Fibroblast of the conjunctiva (primary cell): ENCODE measurements at regions not wholly inside any gene's neighbourhood (a gene's known extent, or its start where the extent isn't known, plus 50 kb on each side); places are given as distances from the start of the nearest gene placed in this dataset.
A peak's percentile ranks its signal among the peaks of the same experiment; 100 is the strongest.
"Not testable (repeated sequence)": the region's sequence is repeated elsewhere in the genome, so short reads cannot be mapped to it uniquely, and the experiment has no call there.

Source experiments
- DNase-seq: peaks from one replicate; pipeline ENCODE4 v3.0.0-alpha.2; 2010; ENCODE audit warnings: low read depth

DNA sequence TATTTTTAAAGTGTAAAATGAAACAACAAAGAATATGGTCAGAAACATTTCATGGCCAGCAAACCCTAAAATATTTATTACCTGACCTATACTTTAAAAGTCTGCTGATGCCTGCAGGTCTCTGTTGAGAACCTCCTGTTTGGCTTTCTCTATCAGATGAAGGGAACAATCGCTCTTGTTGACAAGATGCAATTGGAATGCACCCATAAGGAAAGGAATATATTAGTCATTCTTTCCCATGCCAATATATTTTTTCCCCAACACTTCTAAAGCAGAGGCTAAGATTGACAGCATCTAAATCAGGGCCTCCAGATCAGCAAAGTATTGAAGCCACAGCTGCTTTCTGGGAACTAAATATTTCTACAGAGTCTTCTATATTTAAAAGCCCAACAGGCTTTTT is 897.8 kb downstream of the EPHA7 start:
- DNase-seq, result no peak

GRCh38 chr6:92510137-92510536 is 909.2 kb downstream of the EPHA7 start:
- DNase-seq, result no peak

- no peak for DNase-seq
Measured at GRCh38 chr6:92507552-92507951, 911.8 kb downstream of the EPHA7 start.

DNA sequence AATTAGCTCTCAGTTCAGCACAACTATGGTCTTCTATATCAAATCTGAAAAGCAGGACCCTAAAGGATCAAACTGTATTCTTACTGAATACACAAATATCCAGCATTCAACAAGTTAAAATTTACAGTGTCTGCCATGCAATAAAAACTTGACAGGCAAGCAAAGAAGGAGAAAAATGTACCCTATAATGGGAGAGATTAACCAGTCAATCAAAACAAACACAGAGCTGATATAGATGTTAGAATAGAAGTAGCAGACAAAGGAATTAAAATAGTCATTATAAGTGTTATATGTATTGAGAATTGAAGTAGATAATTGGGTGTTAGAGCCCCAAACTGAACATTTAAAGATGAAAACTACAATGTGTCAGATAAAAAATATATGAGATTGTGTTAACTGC is 914.9 kb downstream of the EPHA7 start:
- no peak for DNase-seq

DNA sequence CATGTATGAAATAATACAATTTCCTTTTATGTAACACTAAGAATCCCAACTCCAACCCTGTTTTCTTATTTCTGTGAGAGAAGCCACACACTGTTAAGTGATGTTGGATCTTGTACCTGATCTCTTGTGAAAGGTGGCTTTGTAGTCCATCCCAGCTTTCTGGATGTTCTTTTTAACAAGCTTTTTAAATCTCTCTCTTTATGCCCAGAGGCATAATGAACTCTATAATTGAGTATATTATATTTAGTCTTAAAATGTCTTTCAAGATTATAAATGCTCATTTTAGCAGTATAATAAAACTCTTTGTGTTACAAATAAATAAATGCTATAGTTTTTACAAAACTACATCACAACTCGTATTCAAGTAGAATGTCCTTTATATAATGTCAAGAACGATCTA is 922.1 kb downstream of the EPHA7 start:
- no peak for DNase-seq

DNA sequence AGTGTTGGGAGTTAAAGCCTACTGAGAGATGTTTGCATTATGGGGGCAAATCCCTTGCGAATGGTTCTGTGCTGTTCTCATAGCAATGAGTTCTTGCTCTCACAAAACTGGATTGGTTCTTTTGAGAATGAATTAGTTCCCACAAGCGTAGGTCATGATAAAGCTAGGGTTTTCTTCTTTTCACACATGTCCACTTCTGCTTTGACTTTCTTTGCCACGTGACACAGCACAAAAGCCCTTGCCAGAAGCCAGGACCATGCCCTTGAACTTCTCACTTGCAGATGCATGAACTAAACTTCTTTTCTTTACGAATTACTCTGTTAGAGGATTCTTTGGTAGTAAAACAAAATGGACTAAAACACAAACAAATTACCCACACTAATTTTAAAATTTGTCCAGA is 922.8 kb downstream of the EPHA7 start:
- DNase-seq, result no peak

GRCh38 chr6:92495242-92495641 is 924.1 kb downstream of the EPHA7 start:
- DNase-seq, result peak; percentile 4

DNA sequence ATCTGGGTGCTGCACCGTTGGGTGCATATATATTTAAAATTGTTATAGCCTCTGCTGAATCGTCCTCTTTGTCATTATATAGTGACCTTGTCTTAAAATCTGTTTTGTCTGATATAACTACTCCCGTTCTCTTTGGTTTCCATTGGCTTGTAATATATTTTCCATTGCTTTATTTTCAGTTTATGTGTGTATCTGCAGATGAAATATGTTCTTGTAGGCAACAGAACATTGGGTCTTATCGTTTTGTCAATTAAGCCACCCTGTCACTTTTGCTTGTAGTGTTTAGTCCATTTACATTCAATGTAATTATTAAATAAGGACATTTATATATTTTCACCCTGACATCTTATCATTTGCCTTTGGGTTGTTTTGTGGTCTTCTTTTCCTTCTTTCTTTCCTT is 933.9 kb downstream of the EPHA7 start:
- no peak for DNase-seq

DNA sequence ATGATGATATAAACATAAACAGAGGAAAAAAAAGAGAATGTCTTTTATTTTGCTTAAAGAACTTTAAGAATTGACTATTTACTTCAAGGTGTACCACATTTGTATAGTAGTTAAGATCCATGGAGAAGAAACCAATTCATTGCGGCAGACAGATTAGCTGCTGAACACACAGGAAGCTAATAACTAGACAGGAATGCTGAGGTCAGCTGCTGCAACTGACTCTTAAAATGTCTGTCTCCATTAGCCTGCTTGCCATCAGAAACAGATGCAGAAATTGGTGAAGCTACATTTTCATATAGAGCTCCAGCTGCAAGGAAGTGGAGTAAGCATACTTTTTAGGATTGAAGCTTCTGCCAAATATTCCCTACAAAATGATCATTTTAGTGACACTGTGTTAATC is 939.5 kb downstream of the EPHA7 start:
- no peak for DNase-seq

GRCh38 chr6:92473056-92473455 is 946.3 kb downstream of the EPHA7 start:
- DNase-seq, result no peak

GRCh38 chr6:92469186-92469828 is 950.1 kb downstream of the EPHA7 start:
- DNase-seq, result no peak

GRCh38 chr6:92468066-92468465 is 951.3 kb downstream of the EPHA7 start:
- DNase-seq, result no peak

GRCh38 chr6:92460133-92460532 is 959.2 kb downstream of the EPHA7 start:
- no peak for DNase-seq

DNA sequence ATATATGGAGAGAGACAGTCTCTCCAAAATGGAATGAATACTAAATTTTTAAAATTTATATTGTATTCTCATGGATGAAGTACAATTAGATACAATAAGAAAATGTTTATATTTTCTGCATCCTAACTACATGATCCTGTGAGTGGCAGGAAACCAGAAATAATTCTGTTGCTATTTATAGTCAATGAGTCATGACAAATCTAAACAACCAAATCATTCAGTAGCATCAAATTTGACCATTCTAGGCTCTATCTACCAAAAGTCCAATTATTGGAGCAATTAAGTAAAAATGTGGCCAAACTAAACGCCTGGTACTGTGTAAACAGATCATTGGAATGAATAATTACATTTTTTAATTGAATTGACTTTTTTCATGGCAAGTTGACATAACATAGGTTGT is 959.8 kb downstream of the EPHA7 start:
- no peak for DNase-seq

DNA sequence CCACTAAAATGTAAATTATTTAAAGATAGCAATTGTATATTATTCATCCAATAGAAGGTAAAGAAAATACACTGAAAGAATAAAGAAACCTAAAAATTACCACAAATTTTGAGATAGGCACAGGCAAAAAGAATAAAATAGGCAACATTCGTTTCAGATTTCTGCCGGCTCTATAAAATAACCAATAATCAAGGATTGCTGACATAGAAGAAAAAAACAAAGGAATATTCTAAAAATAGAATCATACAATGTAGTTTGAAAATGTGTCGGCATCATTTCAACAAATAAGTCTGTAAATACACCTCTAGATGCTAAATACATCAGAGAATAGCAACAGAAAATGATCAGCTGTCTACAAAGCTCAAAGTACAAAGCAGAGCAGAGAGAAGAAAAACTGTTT is 973.3 kb downstream of the EPHA7 start:
- no peak for DNase-seq

DNA sequence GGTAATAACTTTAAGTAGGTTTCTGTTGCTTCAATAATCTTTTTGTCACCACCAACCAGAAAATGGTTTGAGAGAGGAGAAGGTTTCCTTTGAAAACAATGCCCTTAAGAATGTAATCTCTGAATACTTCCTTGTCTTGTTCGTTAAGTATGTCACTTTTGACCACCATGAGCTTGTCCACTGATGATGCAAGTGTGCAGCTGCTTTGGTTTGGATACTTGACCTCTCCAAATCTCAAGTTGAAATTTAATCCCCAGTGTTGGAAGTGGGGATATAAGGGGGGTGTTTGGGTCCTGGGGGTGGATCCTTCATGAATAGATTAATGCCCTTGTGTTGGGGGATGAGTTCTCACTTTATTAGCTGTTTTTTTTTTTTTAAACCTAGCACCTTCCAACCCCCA is 985.4 kb downstream of the EPHA7 start:
- DNase-seq, result no peak

DNA sequence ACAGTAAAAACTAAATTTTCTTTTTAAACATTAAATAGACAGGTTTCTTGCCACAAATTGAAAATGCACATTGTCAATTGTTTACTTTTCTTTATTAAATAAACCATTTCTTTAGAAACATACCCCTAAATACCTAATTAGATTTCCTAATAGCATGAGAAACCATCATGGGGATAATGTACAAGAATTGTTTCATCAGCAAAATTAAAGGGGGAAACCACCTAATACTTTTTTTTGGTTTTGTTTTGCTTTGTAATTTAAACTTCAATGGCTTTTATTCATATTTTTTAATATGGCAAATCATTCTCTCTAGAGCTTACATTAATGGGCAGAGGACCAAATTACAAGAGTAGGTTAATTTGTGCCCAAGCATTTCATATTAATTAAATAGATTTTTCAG is 987.9 kb downstream of the EPHA7 start:
- no peak for DNase-seq

- no peak for DNase-seq
Measured at GRCh38 chr6:92428448-92428847, 990.9 kb downstream of the EPHA7 start.

GRCh38 chr6:92427453-92427852 is 991.9 kb downstream of the EPHA7 start:
- no peak for DNase-seq

GRCh38 chr6:92415656-92416055 is 1003.7 kb downstream of the EPHA7 start:
- DNase-seq, result no peak

DNA sequence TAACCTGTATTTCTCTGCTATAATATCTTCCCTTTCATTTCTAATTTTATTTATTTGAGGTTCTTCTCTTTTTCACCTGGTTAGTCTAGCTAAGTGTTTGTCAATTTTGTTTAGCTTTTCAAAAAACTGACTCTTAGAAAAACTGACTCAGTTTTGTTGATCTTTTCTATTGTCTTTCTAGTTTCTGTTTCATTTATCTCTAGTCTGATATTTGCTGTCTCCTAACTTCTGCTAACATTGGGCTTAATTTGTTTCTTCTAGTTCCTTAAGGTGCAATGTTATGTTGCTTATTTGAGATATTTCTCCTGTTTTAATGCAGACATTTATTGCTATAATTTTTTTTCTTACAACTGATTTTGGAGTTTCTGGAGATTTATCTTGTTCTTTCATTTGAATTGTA is 1011.0 kb downstream of the EPHA7 start:
- DNase-seq, result no peak

DNA sequence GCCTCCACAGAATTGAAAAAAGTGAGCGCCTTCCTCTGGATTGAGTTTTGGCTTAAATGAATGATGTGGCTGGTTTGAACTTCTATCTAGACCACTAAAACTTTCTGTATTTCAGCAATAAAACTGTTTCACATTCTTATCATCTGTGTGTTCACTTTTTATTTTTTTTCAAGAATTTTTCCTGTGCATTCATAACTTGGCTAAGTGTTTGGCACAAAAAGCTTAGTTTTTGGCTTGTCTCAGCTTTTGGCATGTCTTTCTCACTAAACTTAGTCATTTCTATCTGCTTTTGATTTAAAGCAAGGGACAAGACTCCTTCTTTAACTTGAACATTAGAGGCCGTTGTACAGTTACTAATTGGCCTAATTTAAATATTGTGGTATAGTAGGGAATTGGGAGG is 1015.1 kb downstream of the EPHA7 start:
- DNase-seq, result peak; percentile 1

GRCh38 chr6:92399911-92400310 is 1019.4 kb downstream of the EPHA7 start:
- DNase-seq, result no peak

DNA sequence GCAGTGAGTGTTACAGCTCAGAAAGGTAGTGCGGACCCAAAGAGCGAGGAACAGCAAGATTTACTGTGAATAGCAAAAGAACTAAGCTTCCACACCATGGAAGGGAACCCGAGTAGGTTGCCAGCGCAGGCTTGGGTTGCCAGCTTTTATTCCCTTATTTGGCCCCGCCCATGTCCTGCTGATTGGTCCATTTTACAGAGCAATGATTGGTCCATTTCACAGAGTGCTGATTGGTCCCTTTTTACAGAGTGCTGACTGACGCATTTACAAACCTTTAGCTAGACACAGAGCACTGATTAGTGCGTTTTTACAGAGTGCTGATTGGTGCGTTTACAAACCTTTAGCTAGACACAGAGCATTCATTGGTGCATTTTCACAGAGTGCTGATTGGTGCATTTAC is 1030.7 kb downstream of the EPHA7 start:
- DNase-seq, result not testable (repeated sequence)
